HEK293 (cell line): ENCODE measurements at regions not wholly inside any gene's neighbourhood (a gene's known extent, or its start where the extent isn't known, plus 50 kb on each side); places are given as distances from the start of the nearest gene placed in this dataset.

ENCODE experiments used
- CTCF ChIA-PET: fragments of 350-600 bp; formaldehyde crosslinking; extraction: SDS; loops from one replicate; lab custom pipeline; 2021; ENCODE audit warnings: antibody characterized with exemption; lab: Yijun Ruan, JAX
- POLR2A ChIA-PET: fragments of 300-600 bp; formaldehyde crosslinking; extraction: SDS; loops from one replicate; lab custom pipeline; 2020; ENCODE audit warnings: antibody characterized with exemption, inconsistent platforms; lab: Yijun Ruan, JAX
- H3K27ac ChIP-seq: fragments of 200-500 bp; sonication (Bioruptor generic); 2 replicates; pipeline ENCODE4 v1.5.1; 2014; ENCODE audit warnings: low read depth, low read length, control low read depth, inconsistent platforms; ENCODE audit errors: extremely low read depth
- H3K36me3 ChIP-seq, 2 experiments: fragments of 200-500 bp in 1 of 2; sonication (Bioruptor generic) in 1 of 2; 1 replicate in 1 of 2; 2 replicates in 1 of 2; pipeline ENCODE4 v1.5.1; 2014 to 2017; ENCODE audit warnings: inconsistent platforms in 2 of 2, low read length in 2 of 2; ENCODE audit not compliant: control insufficient read depth in 2 of 2, insufficient read depth in 1 of 2
- H3K4me1 ChIP-seq: fragments of 200-500 bp; sonication (Bioruptor generic); 2 replicates; pipeline ENCODE4 v1.5.1; 2014; ENCODE audit warnings: mild to moderate bottlenecking, low read length, inconsistent platforms; ENCODE audit not compliant: control insufficient read depth, insufficient read depth
- H3K4me3 ChIP-seq: 2 replicates; pipeline ENCODE4 v1.5.1; 2011; ENCODE audit warnings: low read depth, mild to moderate bottlenecking, control low read depth, low read length, moderate library complexity
- H3K9me3 ChIP-seq: fragments of 200-500 bp; sonication (Bioruptor generic); 2 replicates; pipeline ENCODE4 v1.5.1; 2014; ENCODE audit warnings: low read depth, low read length, inconsistent platforms; ENCODE audit not compliant: control insufficient read depth, insufficient read depth
- KLF1 ChIP-seq: fragments of 450-650 bp; formaldehyde crosslinking; IDR thresholded peaks from 2 replicates; pipeline ENCODE4 v1.5.1; 2016; ENCODE audit warnings: missing biosample characterization, missing genetic modification characterization
- OSR2 ChIP-seq: fragments of 450-650 bp; formaldehyde crosslinking; IDR thresholded peaks from 2 replicates; pipeline ENCODE4 v1.5.1; 2016; ENCODE audit warnings: missing biosample characterization, missing genetic modification characterization
- PRDM2 ChIP-seq: fragments of 450-650 bp; formaldehyde crosslinking; IDR thresholded peaks from 2 replicates; pipeline ENCODE4 v1.5.1; 2016; ENCODE audit warnings: missing biosample characterization, missing genetic modification characterization, borderline replicate concordance
- PRDM6 ChIP-seq: fragments of 450-650 bp; formaldehyde crosslinking; IDR thresholded peaks from 2 replicates; pipeline ENCODE4 v1.5.1; 2017; ENCODE audit warnings: missing biosample characterization, missing genetic modification characterization
- SP2 ChIP-seq: fragments of 450-650 bp; formaldehyde crosslinking; IDR thresholded peaks from 2 replicates; pipeline ENCODE4 v1.5.1; 2016; ENCODE audit warnings: missing biosample characterization, missing genetic modification characterization
- YY1 ChIP-seq: fragments of 450-650 bp; formaldehyde crosslinking; IDR thresholded peaks from 2 replicates; pipeline ENCODE4 v1.5.1; 2018; ENCODE audit warnings: missing biosample characterization, missing genetic modification characterization
- ZFP3 ChIP-seq: fragments of 450-650 bp; formaldehyde crosslinking; IDR thresholded peaks from 2 replicates; pipeline ENCODE4 v1.5.1; 2016; ENCODE audit warnings: low read depth, missing biosample characterization, missing genetic modification characterization
- ZNF16 ChIP-seq: fragments of 450-650 bp; formaldehyde crosslinking; IDR thresholded peaks from 2 replicates; pipeline ENCODE4 v1.5.1; 2016; ENCODE audit warnings: low read depth, missing biosample characterization, missing genetic modification characterization
- ZNF274 ChIP-seq, 2 experiments: fragments of 200-500 bp in 1 of 2; fragments of 450-650 bp in 1 of 2; sonication (Bioruptor generic) in 1 of 2; formaldehyde crosslinking in 1 of 2; IDR thresholded peaks; 2 replicates each; pipeline versions ENCODE4 v1.5.1 to v1.6.1; 2014 to 2016; ENCODE audit warnings: borderline replicate concordance in 1 of 2, inconsistent platforms in 1 of 2, low read length in 1 of 2, missing biosample characterization in 1 of 2, missing genetic modification characterization in 1 of 2
- ZNF530 ChIP-seq: fragments of 450-650 bp; formaldehyde crosslinking; IDR thresholded peaks from 2 replicates; pipeline ENCODE4 v1.5.1; 2016; ENCODE audit warnings: low read depth, missing biosample characterization, missing genetic modification characterization
- ZNF544 ChIP-seq: fragments of 450-650 bp; formaldehyde crosslinking; IDR thresholded peaks from 2 replicates; pipeline ENCODE4 v1.5.0; 2017; ENCODE audit warnings: missing biosample characterization, missing genetic modification characterization
- ZNF639 ChIP-seq: fragments of 450-650 bp; formaldehyde crosslinking; IDR thresholded peaks from 2 replicates; pipeline ENCODE4 v1.5.1; 2016; ENCODE audit warnings: missing biosample characterization, missing genetic modification characterization
- ZNF692 ChIP-seq: fragments of 450-650 bp; formaldehyde crosslinking; IDR thresholded peaks from 2 replicates; pipeline ENCODE4 v1.5.1; 2016; ENCODE audit warnings: missing biosample characterization, missing genetic modification characterization
- ZSCAN23 ChIP-seq: fragments of 450-650 bp; formaldehyde crosslinking; IDR thresholded peaks from 2 replicates; pipeline ENCODE4 v1.5.1; 2016; ENCODE audit warnings: missing biosample characterization, missing genetic modification characterization

GRCh38 chr18:78006006-78006773 is 756.5 kb downstream of the GALR1 start (continued):
- no peak for TF ChIP-seq ZNF639 (tag by site-specific recombination)
- no peak for TF ChIP-seq ZFP3
- TF ChIP-seq PRDM6 (tag by site-specific recombination), result no peak
- TF ChIP-seq ZNF16 (tag by site-specific recombination), result no peak
- no peak for TF ChIP-seq ZSCAN23 (tag by site-specific recombination)
- TF ChIP-seq PRDM2 (tag by site-specific recombination), result no peak
- TF ChIP-seq ZNF544 (tag by site-specific recombination), result no peak

- POLR2A ChIA-PET, result no interaction called here
- Histone ChIP-seq H3K9me3 (no peaks in the 10 kb centered on the region), H3K36me3 (no peaks in the 10 kb centered on the region), H3K27ac (no peak overlapping the region), H3K4me1 (no peaks in the 10 kb centered on the region), H3K4me3 (no peak overlapping the region)
- CTCF ChIA-PET, result no interaction called here
- TF ChIP-seq ZNF274 (IDR thresholded peaks at IDR 0.05; ENCODE audit: low read length), result no peak
- TF ChIP-seq ZNF274 (tag by site-specific recombination; IDR thresholded peaks at IDR 0.05; ENCODE audit: borderline replicate concordance), result no peak
- TF ChIP-seq SP2 (tag by site-specific recombination), result no peak
- no peak for TF ChIP-seq KLF1
- TF ChIP-seq OSR2, result no peak
- TF ChIP-seq ZNF692 (tag by site-specific recombination), result no peak
- no peak for TF ChIP-seq ZNF530 (tag by site-specific recombination)
- TF ChIP-seq YY1 (tag by site-specific recombination), result no peak
Measured at GRCh38 chr18:78006774-78007260, 757.2 kb downstream of the GALR1 start.
